Upper lobe of left lung (tissue), 6 donors: ENCODE measurements at regions not wholly inside any gene's neighbourhood (a gene's known extent, or its start where the extent isn't known, plus 50 kb on each side); places are given as distances from the start of the nearest gene placed in this dataset.
"Not testable (repeated sequence)": the region's sequence is repeated elsewhere in the genome, so short reads cannot be mapped to it uniquely, and the experiment has no call there.

ENCODE experiments used
- ATAC-seq, 2 donors: fragments of 200-7000 bp; cut with Tn5 transposase; one replicate each; pipeline ENCODE4 v1.9.1; 2022; ENCODE audit warnings: mild to moderate bottlenecking in 2 of 2, moderate library complexity in 2 of 2; ENCODE audit not compliant: low FRiP score in 2 of 2
- DNase-seq, 2 donors: peaks; one replicate each; pipeline ENCODE4 v3.0.0-alpha.2; 2019 to 2020
- H3K27ac ChIP-seq, 4 donors: fragments of 200-600 bp; sonication (generic); one replicate each; pipeline ENCODE4 v1.5.1; 2016 to 2019
- H3K27me3 ChIP-seq, 4 donors: fragments of 200-600 bp; sonication (generic); one replicate each; pipeline ENCODE4 v1.5.1; 2017 to 2019
- H3K36me3 ChIP-seq, 4 donors: fragments of 200-600 bp; sonication (generic); one replicate each; pipeline ENCODE4 v1.5.1; 2016 to 2019
- H3K4me1 ChIP-seq, 4 donors: fragments of 200-600 bp; sonication (generic); one replicate each; pipeline ENCODE4 v1.5.1; 2018 to 2019
- H3K4me3 ChIP-seq, 4 donors: fragments of 200-600 bp; sonication (generic); one replicate each; pipeline ENCODE4 v1.5.1; 2017 to 2019; ENCODE audit warnings: mild to moderate bottlenecking in 2 of 4, moderate library complexity in 1 of 4
- H3K9me3 ChIP-seq, 4 donors: fragments of 200-600 bp; sonication (generic); one replicate each; pipeline ENCODE4 v1.5.1; 2018 to 2019
- CTCF ChIP-seq, 6 experiments: fragments of 450-650 bp in 4 of 6; fragments of 200-600 bp in 2 of 6; sonication (generic) in 2 of 6; IDR thresholded peaks; one replicate each; pipeline ENCODE4 v1.5.1; 2016 to 2019; ENCODE audit warnings: antibody characterized with exemption in 6 of 6
- EP300 ChIP-seq, 4 donors: sonication (generic); formaldehyde crosslinking; IDR thresholded peaks; one replicate each; pipeline ENCODE4 v1.5.1; 2017; ENCODE audit warnings: antibody characterized with exemption in 4 of 4, control low read depth in 2 of 4
- POLR2A ChIP-seq, 4 donors: fragments of 450-650 bp; IDR thresholded peaks; one replicate each; pipeline ENCODE4 v1.5.1; 2016 to 2017; ENCODE audit warnings: antibody characterized with exemption in 4 of 4, mild to moderate bottlenecking in 2 of 4
- POLR2AphosphoS5 ChIP-seq, 2 donors: sonication (generic); formaldehyde crosslinking; IDR thresholded peaks; one replicate each; pipeline ENCODE4 v1.5.1; 2017; ENCODE audit warnings: antibody characterized with exemption in 2 of 2
- WGBS, 2 donors: methylation state at CpG; one replicate each; pipeline ENCODE4 v1.1.5; 2017 to 2018; 5-methylcytosine and 5-hydroxymethylcytosine counted together
- donor health status: DM: no; HTN: no; CAD: no; lungs with moderate emphysema.
- donor health status: DM: no; HTN: yes; CAD: no; lungs with severe emphysema.

GRCh38 chrX:31014474-31014873, 57.4 kb downstream of the FTHL17 start:
- H3K27me3 ChIP-seq, H3K4me1 ChIP-seq, H3K27ac ChIP-seq, H3K9me3 ChIP-seq, H3K4me3 ChIP-seq, DNase-seq, ATAC-seq, H3K36me3 ChIP-seq: not testable (repeated sequence)
- WGBS, 2 donors, result 74 to 96% methylated on average over 8 to 11 of the region's 11 CpGs

- Histone ChIP-seq H3K9me3 (no peaks in the 10 kb centered on the region), H3K27me3 (no peaks in the 10 kb centered on the region), H3K36me3 (no peaks in the 10 kb centered on the region), H3K4me3 (no peak overlapping the region), H3K27ac (no peak overlapping the region), H3K4me1 (no peaks in the 10 kb centered on the region)
- TF ChIP-seq EP300 (IDR thresholded peaks at IDR 0.05), result no peak
- TF ChIP-seq POLR2AphosphoS5 (IDR thresholded peaks at IDR 0.05), result no peak
- no peak for TF ChIP-seq POLR2A (IDR thresholded peaks at IDR 0.05)
- TF ChIP-seq CTCF (IDR thresholded peaks at IDR 0.05), result no peak
- DNase-seq (no peak), ATAC-seq (no peak)
- WGBS, 2 donors, result 78 to 100% methylated on average over 2 to 6 of the region's 6 CpGs
Observed at GRCh38 chrX:31012509-31013025, 59.3 kb downstream of the FTHL17 start.

GRCh38 chrX:31007321-31007720, 64.5 kb downstream of the FTHL17 start:
- no peak overlapping the region for H3K27ac ChIP-seq
- H3K4me3 ChIP-seq, result no peak overlapping the region
- 68 to 71% methylated on average over 2 to 4 of the region's 4 CpGs for WGBS, 2 donors
- H3K27me3 ChIP-seq, result no peaks in the 10 kb centered on the region
- DNase-seq (no peak), ATAC-seq (no peak)
- TF ChIP-seq CTCF (IDR thresholded peaks at IDR 0.05), result no peak
- no peak for TF ChIP-seq POLR2AphosphoS5 (IDR thresholded peaks at IDR 0.05)
- no peak for TF ChIP-seq POLR2A (IDR thresholded peaks at IDR 0.05)
- no peak for TF ChIP-seq EP300 (IDR thresholded peaks at IDR 0.05)
- no peaks in the 10 kb centered on the region for H3K4me1 ChIP-seq
- H3K9me3 ChIP-seq, result no peaks in the 10 kb centered on the region
- no peaks in the 10 kb centered on the region for H3K36me3 ChIP-seq

GRCh38 chrX:31006027-31006426, 65.8 kb downstream of the FTHL17 start:
- TF ChIP-seq POLR2A (IDR thresholded peaks at IDR 0.05), result no peak
- TF ChIP-seq EP300 (IDR thresholded peaks at IDR 0.05), result no peak
- TF ChIP-seq CTCF (IDR thresholded peaks at IDR 0.05), result no peak
- TF ChIP-seq POLR2AphosphoS5 (IDR thresholded peaks at IDR 0.05), result no peak
- Histone ChIP-seq H3K27me3 (no peaks in the 10 kb centered on the region), H3K9me3 (no peaks in the 10 kb centered on the region)

GRCh38 chrX:30997411-30997810, 74.4 kb downstream of the FTHL17 start:
- TF ChIP-seq CTCF (IDR thresholded peaks at IDR 0.05), result no peak
- no peak for TF ChIP-seq POLR2A (IDR thresholded peaks at IDR 0.05)
- TF ChIP-seq EP300 (IDR thresholded peaks at IDR 0.05), result no peak
- TF ChIP-seq POLR2AphosphoS5 (IDR thresholded peaks at IDR 0.05), result no peak
- DNase-seq, result no peak
- H3K4me1 ChIP-seq, result no peaks in the 10 kb centered on the region
- H3K27ac ChIP-seq, result no peak overlapping the region
- H3K27me3 ChIP-seq, result no peaks in the 10 kb centered on the region
- no peaks in the 10 kb centered on the region for H3K36me3 ChIP-seq
- no peak overlapping the region for H3K4me3 ChIP-seq
- 51 to 57% methylated on average over 6 of the region's 6 CpGs for WGBS, 2 donors
- no peak for ATAC-seq
- peaks cover 0 to 3% (median 0%) of the 10 kb centered on the region in 4 donors for H3K9me3 ChIP-seq

More at GRCh38 chrX:31006027-31006426, 65.8 kb downstream of the FTHL17 start:
- no peak for ATAC-seq
- Histone ChIP-seq H3K36me3 (no peaks in the 10 kb centered on the region), H3K4me1 (no peaks in the 10 kb centered on the region), H3K4me3 (no peak overlapping the region), H3K27ac (no peak overlapping the region)
- 60 to 69% methylated on average over 2 of the region's 2 CpGs for WGBS, 2 donors
- no peak for DNase-seq
